ENCODE measurements at regions not wholly inside any gene's neighbourhood (a gene's known extent, or its start where the extent isn't known, plus 50 kb on each side); places are given as distances from the start of the nearest gene placed in this dataset.

DNA sequence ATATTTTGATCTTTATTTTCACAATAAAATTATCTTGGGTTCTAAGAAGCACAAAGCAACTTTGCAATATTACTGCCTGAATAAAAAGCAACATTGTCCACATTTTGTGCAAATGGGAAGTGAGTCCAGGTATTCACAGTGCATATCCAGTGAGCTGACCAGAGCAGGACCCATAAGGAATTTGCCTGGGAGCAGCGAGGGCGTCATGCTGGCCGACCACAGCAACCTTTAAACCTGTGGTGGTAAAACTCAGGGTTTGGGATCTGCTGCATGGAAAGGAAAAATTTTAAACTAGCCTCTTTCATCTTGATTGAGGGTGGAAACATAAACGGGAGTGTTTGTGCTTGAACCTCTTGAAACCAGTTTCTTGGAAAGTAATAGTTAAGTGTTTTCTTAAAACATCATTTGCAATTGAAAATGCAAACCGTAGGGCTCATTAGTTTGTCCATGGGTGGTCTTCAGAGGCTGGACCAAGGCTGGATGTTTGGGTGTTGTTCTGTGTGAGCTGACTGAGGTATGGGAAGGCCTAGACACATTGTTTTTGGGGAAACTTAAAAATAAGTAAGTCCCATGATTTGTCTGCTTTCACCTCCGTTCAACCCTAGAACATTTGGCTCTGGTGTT, 85.0 kb upstream of the ANKH start:
- no peak overlapping the region for H3K4me2 ChIP-seq (ENCODE audit: low read length)
- H3K79me2 ChIP-seq (ENCODE audit: control insufficient read depth, low read length), result no peaks in the 10 kb centered on the region
- H3K4me3 ChIP-seq (ENCODE audit: low read length), result no peak overlapping the region
- no peaks in the 10 kb centered on the region for H4K20me1 ChIP-seq (ENCODE audit: control insufficient read depth, insufficient read depth, low read depth, low read length)
- H3K27ac ChIP-seq (ENCODE audit: low read depth, low read length), result no peak overlapping the region
- no peaks in the 10 kb centered on the region for H3K9me3 ChIP-seq (ENCODE audit: control insufficient read depth, insufficient read depth, low read length)
- TF ChIP-seq CTCF (IDR thresholded peaks at IDR 0.05; ENCODE audit: low read depth, low read length, poor library complexity, severe bottlenecking), result no peak
- no peak for TF ChIP-seq EZH2phosphoT487 (IDR thresholded peaks at IDR 0.05; ENCODE audit: borderline replicate concordance, low read length)
- H3K36me3 ChIP-seq (ENCODE audit: control insufficient read depth, low read length), result no peaks in the 10 kb centered on the region
- no peaks in the 10 kb centered on the region for H3K9me2 ChIP-seq (replicated peaks; ENCODE audit: control insufficient read depth, low read length)
- no peaks in the 10 kb centered on the region for H3F3A ChIP-seq (ENCODE audit: control insufficient read depth, insufficient read depth)
- H3K27me3 ChIP-seq (ENCODE audit: control insufficient read depth, low read length), result peaks cover 6% of the 10 kb centered on the region; the same call in 1 of the 2 replicates
- H3K4me1 ChIP-seq (ENCODE audit: control insufficient read depth, low read length), result no peaks in the 10 kb centered on the region

DNA sequence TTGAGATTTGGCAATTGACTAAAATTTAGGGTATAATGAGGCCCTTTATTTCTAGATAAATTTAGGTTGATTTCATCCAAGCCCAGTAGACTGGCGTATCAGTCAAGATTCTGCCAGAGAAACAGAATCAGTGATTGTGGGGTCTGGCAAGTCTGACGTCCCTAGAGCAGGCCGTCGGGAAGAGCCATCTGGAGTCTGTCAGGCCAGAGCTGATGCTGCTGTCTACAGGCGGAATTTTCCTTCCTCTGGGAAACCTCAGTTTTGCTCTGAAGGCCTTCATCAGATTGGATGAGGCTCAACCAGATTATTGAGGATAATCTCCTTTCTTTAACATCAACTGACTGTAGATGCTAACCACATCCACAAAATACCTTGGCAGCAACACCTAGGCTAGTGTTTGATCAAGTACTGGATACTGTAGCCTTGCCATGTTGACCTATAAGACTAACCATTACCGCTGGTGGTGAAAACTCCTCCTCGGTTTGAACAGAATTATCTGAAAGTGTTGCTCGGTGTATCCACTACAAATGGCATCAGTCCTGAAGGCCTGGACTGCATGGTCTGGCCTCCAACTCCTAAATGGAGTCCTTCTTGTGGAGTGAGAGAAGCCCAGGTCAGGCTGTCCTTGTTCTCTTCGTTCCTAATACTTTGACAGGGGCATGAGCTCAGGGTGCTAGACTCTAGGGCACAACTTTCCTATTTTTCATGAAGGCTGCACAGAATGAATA, 83.2 kb upstream of the ANKH start:
- Histone ChIP-seq H3K27ac (ENCODE audit: low read depth, low read length) (no peak overlapping the region), H3K27me3 (ENCODE audit: control insufficient read depth, low read length) (peaks cover 10% of the 10 kb centered on the region), H3K9me2 (replicated peaks; ENCODE audit: control insufficient read depth, low read length) (no peaks in the 10 kb centered on the region), H4K20me1 (ENCODE audit: control insufficient read depth, insufficient read depth, low read depth, low read length) (no peaks in the 10 kb centered on the region), H3F3A (ENCODE audit: control insufficient read depth, insufficient read depth) (no peaks in the 10 kb centered on the region), H3K9me3 (ENCODE audit: control insufficient read depth, insufficient read depth, low read length) (no peaks in the 10 kb centered on the region), H3K4me1 (ENCODE audit: control insufficient read depth, low read length) (no peaks in the 10 kb centered on the region), H3K36me3 (ENCODE audit: control insufficient read depth, low read length) (no peaks in the 10 kb centered on the region), H3K4me3 (ENCODE audit: low read length) (no peak overlapping the region), H3K4me2 (ENCODE audit: low read length) (no peak overlapping the region), H3K79me2 (ENCODE audit: control insufficient read depth, low read length) (no peaks in the 10 kb centered on the region)
- no peak for TF ChIP-seq EZH2phosphoT487 (IDR thresholded peaks at IDR 0.05; ENCODE audit: borderline replicate concordance, low read length)
- no peak for TF ChIP-seq CTCF (IDR thresholded peaks at IDR 0.05; ENCODE audit: low read depth, low read length, poor library complexity, severe bottlenecking)

GRCh38 chr5:14954216-14954615, 82.6 kb upstream of the ANKH start:
- Histone ChIP-seq H3K9me3 (ENCODE audit: control insufficient read depth, insufficient read depth, low read length) (no peaks in the 10 kb centered on the region), H3K4me1 (ENCODE audit: control insufficient read depth, low read length) (no peaks in the 10 kb centered on the region), H3K36me3 (ENCODE audit: control insufficient read depth, low read length) (no peaks in the 10 kb centered on the region), H3K9me2 (replicated peaks; ENCODE audit: control insufficient read depth, low read length) (no peaks in the 10 kb centered on the region), H3K4me3 (ENCODE audit: low read length) (no peak overlapping the region), H3K4me2 (ENCODE audit: low read length) (no peak overlapping the region), H3K27ac (ENCODE audit: low read depth, low read length) (no peak overlapping the region), H3K27me3 (ENCODE audit: control insufficient read depth, low read length) (peaks cover 12% of the 10 kb centered on the region), H3K79me2 (ENCODE audit: control insufficient read depth, low read length) (no peaks in the 10 kb centered on the region), H4K20me1 (ENCODE audit: control insufficient read depth, insufficient read depth, low read depth, low read length) (no peaks in the 10 kb centered on the region), H3F3A (ENCODE audit: control insufficient read depth, insufficient read depth) (no peaks in the 10 kb centered on the region)
- TF ChIP-seq CTCF (IDR thresholded peaks at IDR 0.05; ENCODE audit: low read depth, low read length, poor library complexity, severe bottlenecking) (no peak), EZH2phosphoT487 (IDR thresholded peaks at IDR 0.05; ENCODE audit: borderline replicate concordance, low read length) (no peak)

Measured in DOHH2 (cell line).